ENCODE measurements at regions not wholly inside any gene's neighbourhood (a gene's known extent, or its start where the extent isn't known, plus 50 kb on each side); places are given as distances from the start of the nearest gene placed in this dataset.
"Not testable (repeated sequence)": the region's sequence is repeated elsewhere in the genome, so short reads cannot be mapped to it uniquely, and the experiment has no call there.

DNA sequence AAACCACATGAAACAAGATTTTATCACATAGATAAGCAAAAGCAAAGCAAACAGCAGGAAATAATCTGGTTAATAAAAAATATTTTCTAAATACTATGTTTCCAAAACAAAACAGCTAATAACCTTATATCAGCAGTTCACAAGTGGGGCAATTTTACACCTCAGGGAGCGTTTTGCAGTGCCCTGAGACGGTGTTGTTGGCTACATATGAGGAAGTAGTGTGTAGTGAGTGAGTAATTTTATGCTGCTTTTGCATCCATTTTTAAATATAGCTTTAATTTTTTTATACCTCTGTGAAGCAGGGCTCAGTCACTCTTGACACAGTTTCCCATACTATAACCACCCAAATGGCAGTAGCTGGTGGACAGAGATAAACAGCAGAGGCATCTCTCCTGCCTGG, 438.5 kb upstream of the B3GAT1 start:
- no peak for DNase-seq (ENCODE audit: low spot score)

DNA sequence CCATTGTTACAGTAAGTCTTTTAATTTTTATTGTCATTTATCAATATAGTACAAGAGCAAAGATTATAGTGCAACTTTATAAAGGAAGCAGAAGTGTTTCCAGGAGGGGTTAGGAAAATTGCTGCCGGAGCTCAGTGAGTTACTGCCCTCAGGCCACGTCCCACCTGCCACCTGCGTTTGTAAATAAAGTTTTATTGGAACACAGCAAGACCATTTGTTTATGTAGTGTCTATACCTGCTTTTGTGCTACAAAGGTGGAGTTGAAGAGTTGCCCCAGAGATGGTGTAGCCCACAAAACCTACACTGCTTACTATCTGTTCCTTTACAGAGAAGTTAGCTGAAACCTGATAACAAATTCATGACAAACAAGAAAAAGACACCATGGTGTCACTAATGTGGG, 437.8 kb upstream of the B3GAT1 start:
- no peak for DNase-seq (ENCODE audit: low spot score)

DNA sequence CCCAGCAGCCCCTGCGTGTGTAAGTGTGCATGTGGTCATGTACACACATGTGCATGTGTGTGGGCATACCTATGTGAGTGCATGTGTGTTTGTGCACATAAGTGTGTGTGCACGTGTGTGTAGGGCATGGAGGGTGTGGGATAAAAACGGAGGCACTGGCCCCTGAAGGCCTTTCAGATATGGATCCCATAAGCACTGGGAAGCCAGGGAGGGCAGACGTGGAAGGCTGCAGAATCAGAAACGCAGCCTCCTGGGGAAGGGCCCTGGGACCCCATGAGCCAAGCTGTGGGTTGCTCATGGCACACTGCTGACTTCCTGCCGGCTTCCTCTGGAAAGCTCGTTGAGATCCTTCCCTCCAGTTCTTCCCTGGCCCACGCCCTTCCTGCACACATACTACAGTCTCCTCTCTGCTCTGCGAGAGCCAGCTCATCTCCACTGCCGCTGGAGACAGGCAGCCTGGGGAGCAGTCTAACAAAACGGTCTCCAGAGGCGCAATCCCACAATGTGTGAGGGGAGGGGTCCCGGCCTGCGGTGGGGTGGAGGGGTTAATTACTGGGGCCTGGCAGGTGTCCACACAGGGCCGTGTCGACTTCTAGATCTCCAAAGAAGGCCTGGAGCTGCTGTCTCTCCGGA, 435.2 kb upstream of the B3GAT1 start:
- peak; percentile 89 for DNase-seq (ENCODE audit: low spot score)

DNA sequence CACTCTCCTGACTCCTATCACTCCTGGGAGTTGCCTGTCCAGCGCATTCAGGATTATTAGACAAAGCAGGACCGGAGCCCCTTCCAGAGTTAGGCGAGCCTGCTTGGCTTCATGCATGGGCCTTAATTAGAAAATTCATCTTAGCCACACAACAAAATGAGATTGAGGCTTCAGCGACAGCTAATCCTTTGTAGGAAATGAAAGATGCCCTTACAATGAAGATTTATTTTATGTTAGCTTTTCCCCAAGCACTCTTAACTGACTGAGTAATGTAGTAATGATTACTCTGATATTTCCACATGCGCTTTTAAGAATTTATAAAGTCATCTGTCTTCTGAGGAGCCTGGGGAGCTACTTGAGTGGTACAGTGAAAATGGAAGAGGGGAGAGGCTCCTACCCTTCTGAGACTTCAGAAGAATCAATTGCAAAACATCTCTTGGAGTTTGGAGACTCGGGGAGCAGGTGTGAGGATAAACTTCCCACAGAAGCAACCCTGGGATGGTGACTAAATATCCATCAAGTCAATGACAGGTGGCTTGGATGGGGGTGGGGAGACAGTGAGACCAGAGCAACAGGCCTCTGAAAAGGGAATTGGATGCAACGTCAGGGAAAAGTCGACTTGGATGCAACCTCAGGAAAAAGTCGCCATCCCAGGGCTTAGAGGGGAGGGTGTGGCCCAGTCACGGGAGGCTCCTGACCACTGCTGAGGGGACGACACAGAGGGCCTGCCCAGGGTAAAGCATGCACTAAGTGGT, 434.5 kb upstream of the B3GAT1 start:
- no peak for DNase-seq (ENCODE audit: low spot score)

DNA sequence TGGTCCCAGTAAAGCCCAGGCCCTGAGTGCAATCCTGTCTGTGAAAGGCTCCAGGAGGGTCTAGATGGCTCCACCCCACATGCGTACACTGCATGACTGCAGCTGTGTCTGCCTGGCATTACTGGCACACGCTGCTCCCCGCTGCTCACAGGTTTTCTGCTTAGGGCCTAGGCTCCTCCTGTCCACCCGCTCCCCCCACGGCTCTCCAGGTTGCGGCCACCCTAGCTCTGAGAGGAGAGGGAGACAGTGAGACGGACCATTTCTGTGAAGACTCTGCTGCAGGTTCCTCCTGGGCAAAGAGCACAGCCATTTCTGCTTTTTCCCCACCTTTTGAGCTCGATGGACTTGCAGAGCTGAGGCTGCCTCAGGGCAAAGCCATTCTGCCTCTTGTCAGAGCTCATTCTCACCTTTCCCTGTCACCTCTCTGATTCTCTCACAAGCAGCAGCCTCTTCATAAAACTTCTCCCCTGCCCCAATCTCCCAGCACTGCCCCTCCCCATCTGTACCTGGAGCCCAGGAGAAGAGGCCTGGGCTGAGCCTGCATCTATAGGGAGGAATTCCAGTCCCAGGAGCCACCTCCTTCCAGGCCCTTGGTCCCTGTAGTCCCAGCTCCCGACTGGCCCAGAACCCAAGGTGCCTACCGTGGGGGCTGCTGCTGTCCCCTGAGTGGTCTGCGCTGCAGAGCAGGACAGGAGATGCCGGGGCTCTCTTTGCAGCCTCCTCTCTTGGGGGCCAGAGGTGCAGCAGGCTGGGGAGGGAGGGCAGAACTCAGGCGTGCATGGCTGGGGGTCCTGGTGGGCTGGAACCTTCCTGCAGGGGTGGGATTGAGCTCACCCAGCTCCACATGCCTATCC, 433.7 kb upstream of the B3GAT1 start:
- peak; percentile 68 for DNase-seq (ENCODE audit: low spot score)

DNA sequence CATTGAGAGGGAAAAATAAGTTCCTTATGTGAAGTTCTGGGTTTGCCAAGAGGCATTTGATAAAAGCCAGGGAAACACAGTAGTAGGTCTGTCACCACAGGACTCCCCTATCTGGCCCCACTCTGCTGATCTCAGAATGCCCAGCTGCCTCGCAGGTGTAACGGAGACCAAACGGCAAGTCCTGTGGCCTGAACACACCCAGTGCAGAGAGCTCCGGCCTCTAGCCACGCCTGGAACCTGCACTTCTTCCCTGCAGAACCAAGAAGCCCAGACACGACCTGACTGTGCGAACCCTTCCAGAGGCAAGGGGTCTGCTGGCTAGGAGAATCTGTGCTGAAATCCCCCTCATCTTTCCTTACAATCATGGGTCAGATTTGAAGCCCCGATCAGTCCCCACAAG, 432.8 kb upstream of the B3GAT1 start:
- peak; percentile 83 for DNase-seq (ENCODE audit: low spot score)

DNA sequence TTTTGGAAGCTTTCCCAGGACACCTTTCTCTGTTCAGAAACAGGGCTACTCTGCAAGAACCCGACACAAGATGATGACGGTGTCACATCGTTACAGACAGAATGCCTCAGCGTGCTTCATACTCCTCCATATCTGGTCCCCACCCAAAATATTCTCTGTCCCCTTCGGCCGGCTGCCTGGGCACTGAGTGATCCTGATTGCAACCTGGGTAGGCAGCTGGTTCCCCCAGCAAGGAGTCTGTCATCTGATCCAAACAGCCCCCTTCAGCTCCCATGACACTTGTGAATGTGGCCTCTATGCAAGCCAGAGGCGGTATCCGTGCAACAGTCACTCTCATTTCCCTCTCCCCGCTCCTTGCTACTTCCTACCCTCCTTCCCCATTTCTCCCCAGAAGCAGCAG, 431.7 kb upstream of the B3GAT1 start:
- peak; percentile 74 for DNase-seq (ENCODE audit: low spot score)

DNA sequence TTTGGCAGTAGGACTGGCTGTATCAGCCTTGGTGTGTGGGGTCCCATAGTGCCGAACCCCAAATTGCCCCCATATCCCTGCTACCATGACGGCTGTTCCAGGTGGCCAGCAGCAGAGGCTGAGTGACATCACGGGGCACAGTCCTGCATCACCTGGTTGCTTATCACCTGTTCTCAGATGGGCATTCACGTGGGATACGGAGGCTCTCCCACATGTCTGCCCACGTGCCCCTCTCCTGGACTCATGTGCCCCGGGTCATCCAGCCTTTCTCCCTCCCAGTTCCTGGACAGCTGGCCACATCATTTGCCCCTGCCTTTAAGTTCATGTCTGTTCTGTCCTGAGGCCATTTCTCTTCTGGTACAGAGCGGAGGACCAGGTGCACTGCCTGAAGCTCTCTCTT, 431.0 kb upstream of the B3GAT1 start:
- DNase-seq (ENCODE audit: low spot score) = no peak

DNA sequence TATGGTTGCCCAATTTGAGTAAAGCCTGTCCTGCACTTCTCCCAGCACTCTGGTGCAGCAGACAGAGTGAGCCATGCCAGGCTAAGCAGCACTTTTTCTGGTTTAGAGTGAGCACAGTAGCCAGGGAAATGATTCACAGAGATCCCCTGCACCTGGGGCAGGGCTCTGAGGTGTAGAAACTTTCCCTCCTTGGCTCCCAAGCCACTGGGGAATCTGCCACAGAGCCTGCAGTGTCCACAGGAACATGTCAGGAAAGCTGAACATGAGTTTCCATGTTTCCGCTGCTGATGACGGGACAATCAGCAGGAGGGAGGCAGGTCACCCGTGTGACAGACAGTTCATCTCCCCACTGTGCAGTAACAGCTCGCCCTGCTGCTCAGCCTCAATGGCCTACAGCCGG, 429.9 kb upstream of the B3GAT1 start:
- no peak for DNase-seq (ENCODE audit: low spot score)

DNA sequence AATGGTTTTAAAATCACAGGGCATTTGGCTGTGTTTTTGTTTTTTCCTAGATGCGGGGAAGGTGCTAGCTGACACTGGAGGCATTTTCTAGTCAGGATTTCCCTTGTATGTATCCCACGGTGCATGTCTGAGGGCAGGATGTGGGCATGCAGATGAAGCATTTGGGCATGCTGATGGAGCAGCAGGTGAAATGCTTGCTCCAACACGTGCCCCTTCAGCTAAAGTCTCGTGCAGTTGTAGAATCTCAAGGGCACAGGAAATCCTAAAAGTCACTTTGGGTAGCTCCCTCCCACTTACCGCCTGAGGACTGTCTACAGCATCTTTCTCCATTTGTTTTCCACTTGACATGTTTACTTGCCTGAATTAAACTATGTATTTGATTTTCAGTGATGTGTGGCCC, 429.4 kb upstream of the B3GAT1 start:
- no peak for DNase-seq (ENCODE audit: low spot score)

DNA sequence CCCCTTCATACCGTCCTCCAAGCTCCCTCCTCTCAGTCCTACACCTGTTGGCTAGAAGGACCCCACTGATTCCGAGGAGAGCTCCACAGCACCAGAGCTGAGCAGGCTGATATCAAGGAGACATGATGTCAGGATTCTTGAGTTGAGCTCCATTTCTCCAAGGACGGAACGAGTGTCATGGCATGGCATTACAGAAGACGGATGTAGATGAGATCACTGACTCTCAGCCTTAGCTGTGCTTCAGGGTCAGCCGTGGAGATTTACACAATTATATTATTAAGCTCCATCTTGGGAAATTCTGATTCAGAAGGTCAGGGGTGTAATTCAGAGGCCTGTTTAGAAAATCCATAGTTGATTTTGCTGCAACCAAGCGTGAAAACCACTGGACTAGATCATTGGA, 428.9 kb upstream of the B3GAT1 start:
- no peak for DNase-seq (ENCODE audit: low spot score)

DNA sequence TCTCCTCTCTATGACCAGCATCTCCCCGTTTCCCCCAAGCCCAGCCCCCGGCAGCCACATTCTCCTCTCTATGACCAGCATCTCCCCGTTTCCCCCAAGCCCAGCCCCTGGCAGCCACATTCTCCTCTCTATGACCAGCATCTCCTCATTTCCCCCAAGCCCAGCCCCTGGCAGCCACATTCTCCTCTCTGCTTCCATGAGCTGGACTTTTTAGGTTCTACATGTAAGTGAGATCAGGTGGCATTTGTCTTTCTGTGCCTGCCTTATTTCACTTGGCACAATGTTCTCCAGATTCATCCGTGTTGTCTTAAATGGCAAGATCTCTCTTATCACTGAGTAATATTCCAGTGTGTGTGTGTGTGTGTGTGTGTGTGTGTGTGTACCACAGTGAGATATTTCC, 428.1 kb upstream of the B3GAT1 start:
- DNase-seq (ENCODE audit: low spot score) = not testable (repeated sequence)

DNA sequence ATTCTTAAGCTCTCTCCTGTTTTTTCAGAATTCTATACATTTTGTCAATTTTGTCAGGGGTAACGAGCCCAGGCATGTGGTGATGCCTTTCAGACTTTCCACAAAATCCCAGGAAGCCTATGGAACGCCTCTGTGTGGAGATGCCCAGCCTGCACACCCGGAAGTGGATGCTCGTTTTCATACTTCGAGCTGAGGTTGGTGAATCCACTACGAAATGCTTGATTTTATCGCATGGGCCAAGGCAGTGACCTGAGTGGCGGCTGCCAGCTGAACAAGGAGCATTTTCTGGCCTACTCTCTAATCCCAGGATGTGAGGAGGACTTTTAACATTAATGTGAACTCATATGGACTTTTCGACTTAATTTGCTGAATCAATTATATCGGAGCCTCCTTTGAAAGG, 426.7 kb upstream of the B3GAT1 start:
- no peak for DNase-seq (ENCODE audit: low spot score)

DNA sequence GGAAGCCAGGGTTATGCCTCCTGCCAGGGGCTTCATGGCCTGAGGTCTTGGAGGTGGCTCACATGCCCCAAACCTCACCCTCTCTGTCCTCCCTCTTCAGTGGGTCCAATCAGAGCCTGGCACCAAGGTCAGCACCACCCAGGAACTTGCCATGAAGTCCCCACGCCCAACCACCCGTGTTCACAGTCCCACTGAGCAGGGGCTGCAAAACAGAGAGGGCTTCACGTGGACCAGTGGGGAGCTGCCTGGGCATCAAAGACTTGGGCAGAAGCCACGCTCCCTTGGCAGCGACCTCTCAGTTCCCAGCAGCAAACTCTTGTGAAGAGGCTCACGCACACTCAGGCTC, 425.8 kb upstream of the B3GAT1 start:
- DNase-seq (ENCODE audit: low spot score) = peak; percentile 74

DNA sequence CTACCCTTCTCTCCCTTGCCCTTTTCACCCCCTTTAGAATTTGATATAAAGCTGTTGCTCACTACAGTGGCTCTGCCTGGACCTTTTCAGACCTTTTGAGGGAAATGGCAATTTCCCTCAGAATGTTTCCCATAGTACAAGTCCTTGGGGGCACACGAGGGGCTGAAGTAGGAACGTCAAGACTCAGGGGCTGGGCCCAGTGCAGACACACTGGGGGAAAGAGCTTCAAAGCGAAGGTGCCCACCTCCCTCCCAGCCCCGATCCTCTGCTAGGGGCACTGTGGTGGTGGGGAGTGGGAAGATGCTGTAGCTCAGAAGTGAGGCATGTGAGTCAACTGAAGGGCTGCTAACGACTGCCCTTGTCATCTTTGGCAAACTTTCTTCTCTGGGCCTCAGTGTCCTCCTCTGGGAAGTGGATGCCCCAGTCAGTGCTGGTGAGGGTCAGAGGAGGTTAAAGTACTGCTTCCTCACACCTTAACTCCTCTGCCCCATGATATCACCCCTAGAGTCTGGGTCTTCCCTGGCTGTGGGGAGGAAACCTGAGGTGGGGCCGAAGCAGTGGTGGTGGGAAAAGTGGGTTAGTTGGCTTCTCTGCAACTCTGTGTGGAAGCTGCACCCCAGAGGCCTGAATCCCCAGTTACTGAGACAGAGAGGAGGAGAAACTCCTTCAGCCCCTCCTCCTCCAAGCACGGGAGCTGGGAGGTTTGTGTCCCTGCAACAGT, 425.3 kb upstream of the B3GAT1 start:
- DNase-seq (ENCODE audit: low spot score) = no peak

DNA sequence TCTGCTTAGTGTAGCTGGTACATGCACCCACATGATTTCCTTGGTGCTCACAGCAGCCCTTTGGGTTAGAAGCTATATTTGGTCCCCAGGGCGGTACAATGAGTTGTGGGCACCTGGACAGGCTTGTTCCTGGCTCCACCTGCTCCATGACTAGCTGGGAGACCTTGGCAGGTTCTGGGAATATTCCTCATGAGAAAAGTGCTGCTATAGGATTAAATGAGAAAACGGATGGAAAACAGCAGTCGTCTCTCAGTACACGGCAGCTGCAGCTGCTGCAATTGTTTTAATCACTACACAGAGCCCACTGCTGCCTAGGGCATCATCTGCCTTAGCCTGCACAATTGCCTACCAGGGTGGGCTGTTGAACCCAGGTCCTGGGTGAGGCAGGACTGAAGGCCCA, 424.5 kb upstream of the B3GAT1 start:
- DNase-seq (ENCODE audit: low spot score) = no peak

DNA sequence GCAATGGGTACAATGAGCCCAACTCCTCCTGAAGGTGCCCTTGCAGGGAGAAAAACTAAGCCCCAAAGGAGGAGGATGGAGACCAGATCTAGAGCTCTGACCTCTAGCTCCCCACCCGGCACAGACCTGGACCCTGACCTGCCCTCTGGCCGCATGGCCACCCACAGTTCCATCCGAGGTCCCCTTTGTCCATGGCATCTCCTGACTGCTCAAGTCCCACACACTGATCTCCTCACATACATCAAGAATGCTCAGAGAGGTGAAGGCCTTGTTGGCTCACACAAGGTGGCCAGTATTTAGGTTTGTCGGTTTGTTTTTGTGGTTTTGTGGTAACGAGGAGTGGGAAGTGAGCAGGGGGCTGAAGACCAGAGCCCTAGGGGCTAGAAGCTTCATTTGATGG, 423.5 kb upstream of the B3GAT1 start:
- DNase-seq (ENCODE audit: low spot score) = no peak

DNA sequence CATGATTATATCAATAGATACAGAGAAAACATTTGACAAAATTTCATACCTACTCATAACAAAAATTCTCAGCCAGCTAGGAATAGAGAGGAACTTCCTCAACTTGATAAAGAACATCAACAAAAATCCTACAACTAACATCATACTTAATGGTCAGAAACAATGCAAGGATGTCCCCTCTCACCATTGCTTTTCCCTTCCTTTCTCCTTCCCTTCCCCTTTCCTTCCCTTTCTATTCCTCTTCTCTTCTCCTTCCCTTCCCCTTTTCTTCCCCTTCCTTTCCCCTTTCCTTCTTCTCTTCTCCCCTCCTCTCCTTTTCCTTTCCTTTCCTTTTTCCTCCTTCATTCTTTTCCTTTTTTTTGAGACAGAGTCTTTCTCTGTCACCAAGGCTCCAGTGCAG, 418.3 kb upstream of the B3GAT1 start:
- DNase-seq (ENCODE audit: low spot score) = no peak

DNA sequence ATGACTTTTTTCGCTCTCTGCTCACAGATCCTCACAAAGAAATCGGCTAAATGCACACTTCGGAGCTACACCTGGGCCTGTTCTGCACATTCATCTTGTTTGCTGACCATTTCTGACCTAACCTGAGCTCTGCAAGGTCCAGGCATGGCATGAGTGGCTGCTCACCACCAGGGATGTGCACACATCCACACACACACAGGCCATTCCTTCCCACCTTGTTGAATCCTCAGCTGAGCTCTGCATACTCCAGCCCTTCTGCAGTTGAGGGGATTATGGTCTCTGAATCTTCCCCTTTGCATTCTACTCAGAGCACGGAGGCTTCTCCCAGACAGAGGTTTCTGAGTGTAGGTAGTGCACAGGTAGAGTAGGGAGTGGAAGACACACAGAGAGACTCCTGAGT, 411.9 kb upstream of the B3GAT1 start:
- no peak for DNase-seq (ENCODE audit: low spot score)

DNA sequence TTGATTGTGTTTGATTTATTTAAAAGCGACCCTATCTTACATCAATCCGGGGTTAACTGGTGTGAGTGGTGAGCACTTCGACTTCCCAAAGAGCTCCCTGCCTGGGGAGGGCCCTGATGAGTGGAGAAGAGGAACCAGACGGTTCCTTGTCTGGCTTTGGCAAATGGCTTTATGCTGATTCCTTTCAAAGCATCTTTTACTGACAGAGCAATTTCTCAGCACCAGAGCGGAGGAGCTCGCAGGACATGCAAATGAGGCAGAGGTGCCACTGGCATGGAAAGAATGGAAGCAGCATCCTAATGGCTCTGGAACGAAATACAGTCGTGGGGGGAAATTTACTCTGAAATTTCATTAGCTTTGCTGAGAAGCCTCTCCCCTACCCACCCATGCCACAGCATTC, 410.9 kb upstream of the B3GAT1 start:
- no peak for DNase-seq (ENCODE audit: low spot score)

DNA sequence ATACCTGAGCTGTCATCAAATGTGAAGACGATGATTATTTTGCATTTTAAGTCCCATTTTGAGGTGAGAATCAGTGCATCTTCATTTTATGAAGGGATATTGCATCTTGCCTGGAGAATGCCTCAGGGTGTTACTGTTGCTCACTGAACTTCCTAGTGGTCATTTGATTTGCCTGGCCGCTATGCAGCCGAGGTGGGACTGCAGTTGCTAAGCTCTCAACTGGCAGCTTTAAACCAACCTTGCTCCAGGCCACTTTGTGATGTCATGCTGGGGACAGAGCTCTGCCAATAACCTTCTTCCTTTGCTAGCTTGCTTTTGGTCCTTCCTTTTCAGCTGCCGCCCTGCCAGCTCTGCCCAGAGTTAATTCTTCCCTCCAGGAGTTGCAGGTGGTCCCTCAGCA, 409.4 kb upstream of the B3GAT1 start:
- DNase-seq (ENCODE audit: low spot score) = no peak

DNA sequence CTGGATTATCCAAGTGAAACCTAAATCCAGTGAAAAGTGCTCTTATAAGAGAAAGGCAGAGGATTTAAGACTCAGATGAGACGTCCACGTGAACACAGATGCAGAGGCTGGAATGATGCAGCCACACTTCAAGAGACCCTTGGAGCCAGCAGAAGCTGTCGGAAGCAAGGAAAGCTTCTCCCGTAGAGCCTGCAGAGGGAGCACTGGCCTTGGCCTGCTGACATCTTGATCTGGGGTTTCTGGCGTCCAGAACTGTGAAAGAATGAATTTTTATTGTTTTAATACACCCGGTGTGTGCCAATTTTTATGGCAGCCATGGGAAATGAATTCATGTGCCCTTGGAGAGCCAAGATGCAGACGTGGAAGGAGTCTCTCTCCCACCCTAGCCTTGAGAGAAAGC, 407.0 kb upstream of the B3GAT1 start:
- no peak for DNase-seq (ENCODE audit: low spot score)
